ENCODE measurements at regions not wholly inside any gene's neighbourhood (a gene's known extent, or its start where the extent isn't known, plus 50 kb on each side); places are given as distances from the start of the nearest gene placed in this dataset.

DNA sequence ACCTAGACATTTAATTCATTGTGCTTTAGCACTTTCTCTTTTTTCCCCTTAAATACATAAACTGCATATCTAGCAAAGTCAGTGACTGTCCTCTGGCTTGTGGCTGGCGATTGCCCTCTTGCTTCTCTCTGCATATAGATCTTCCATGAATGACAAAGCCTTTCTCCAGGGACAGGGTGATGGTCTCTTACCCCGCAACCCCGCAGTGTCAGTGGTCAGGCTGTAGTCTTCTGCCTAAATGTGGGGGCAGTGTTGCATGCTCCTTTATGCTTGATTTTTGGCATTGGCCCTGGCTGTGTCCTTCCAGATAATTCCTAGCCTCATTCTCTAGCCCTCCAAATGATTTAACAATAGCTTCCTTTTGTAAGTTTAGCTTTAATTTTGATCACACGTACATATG is 407.8 kb downstream of the GABRB3 start:
- TF ChIP-seq ZNF121 (tag by site-specific recombination; IDR thresholded peaks at IDR 0.05) = no peak
- no peak for TF ChIP-seq PRDM1 (tag by site-specific recombination; IDR thresholded peaks at IDR 0.05)
- TF ChIP-seq SALL2 (tag by site-specific recombination; IDR thresholded peaks at IDR 0.05; ENCODE audit: borderline replicate concordance) = no peak
- TF ChIP-seq, protein P1, sequence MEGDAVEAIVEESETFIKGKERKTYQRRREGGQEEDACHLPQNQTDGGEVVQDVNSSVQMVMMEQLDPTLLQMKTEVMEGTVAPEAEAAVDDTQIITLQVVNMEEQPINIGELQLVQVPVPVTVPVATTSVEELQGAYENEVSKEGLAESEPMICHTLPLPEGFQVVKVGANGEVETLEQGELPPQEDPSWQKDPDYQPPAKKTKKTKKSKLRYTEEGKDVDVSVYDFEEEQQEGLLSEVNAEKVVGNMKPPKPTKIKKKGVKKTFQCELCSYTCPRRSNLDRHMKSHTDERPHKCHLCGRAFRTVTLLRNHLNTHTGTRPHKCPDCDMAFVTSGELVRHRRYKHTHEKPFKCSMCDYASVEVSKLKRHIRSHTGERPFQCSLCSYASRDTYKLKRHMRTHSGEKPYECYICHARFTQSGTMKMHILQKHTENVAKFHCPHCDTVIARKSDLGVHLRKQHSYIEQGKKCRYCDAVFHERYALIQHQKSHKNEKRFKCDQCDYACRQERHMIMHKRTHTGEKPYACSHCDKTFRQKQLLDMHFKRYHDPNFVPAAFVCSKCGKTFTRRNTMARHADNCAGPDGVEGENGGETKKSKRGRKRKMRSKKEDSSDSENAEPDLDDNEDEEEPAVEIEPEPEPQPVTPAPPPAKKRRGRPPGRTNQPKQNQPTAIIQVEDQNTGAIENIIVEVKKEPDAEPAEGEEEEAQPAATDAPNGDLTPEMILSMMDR (tag by site-specific recombination; IDR thresholded peaks at IDR 0.05) = no peak
- no peak for TF ChIP-seq ZNF184 (tag by site-specific recombination; IDR thresholded peaks at IDR 0.05)
- TF ChIP-seq MEIS1 (CRISPR knock-in tag; IDR thresholded peaks at IDR 0.05; ENCODE audit: borderline replicate concordance) = no peak
- TF ChIP-seq, protein P2, sequence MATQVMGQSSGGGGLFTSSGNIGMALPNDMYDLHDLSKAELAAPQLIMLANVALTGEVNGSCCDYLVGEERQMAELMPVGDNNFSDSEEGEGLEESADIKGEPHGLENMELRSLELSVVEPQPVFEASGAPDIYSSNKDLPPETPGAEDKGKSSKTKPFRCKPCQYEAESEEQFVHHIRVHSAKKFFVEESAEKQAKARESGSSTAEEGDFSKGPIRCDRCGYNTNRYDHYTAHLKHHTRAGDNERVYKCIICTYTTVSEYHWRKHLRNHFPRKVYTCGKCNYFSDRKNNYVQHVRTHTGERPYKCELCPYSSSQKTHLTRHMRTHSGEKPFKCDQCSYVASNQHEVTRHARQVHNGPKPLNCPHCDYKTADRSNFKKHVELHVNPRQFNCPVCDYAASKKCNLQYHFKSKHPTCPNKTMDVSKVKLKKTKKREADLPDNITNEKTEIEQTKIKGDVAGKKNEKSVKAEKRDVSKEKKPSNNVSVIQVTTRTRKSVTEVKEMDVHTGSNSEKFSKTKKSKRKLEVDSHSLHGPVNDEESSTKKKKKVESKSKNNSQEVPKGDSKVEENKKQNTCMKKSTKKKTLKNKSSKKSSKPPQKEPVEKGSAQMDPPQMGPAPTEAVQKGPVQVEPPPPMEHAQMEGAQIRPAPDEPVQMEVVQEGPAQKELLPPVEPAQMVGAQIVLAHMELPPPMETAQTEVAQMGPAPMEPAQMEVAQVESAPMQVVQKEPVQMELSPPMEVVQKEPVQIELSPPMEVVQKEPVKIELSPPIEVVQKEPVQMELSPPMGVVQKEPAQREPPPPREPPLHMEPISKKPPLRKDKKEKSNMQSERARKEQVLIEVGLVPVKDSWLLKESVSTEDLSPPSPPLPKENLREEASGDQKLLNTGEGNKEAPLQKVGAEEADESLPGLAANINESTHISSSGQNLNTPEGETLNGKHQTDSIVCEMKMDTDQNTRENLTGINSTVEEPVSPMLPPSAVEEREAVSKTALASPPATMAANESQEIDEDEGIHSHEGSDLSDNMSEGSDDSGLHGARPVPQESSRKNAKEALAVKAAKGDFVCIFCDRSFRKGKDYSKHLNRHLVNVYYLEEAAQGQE (tag by site-specific recombination; IDR thresholded peaks at IDR 0.05) = no peak
- no peak for TF ChIP-seq ZNF138 (tag by site-specific recombination; IDR thresholded peaks at IDR 0.05; ENCODE audit: borderline replicate concordance)
- TF ChIP-seq, protein P3, sequence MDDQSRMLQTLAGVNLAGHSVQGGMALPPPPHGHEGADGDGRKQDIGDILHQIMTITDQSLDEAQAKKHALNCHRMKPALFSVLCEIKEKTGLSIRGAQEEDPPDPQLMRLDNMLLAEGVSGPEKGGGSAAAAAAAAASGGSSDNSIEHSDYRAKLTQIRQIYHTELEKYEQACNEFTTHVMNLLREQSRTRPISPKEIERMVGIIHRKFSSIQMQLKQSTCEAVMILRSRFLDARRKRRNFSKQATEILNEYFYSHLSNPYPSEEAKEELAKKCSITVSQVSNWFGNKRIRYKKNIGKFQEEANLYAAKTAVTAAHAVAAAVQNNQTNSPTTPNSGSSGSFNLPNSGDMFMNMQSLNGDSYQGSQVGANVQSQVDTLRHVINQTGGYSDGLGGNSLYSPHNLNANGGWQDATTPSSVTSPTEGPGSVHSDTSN (CRISPR knock-in tag; IDR thresholded peaks at IDR 0.05) = no peak
- TF ChIP-seq, protein P4, sequence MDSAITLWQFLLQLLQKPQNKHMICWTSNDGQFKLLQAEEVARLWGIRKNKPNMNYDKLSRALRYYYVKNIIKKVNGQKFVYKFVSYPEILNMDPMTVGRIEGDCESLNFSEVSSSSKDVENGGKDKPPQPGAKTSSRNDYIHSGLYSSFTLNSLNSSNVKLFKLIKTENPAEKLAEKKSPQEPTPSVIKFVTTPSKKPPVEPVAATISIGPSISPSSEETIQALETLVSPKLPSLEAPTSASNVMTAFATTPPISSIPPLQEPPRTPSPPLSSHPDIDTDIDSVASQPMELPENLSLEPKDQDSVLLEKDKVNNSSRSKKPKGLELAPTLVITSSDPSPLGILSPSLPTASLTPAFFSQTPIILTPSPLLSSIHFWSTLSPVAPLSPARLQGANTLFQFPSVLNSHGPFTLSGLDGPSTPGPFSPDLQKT (IDR thresholded peaks at IDR 0.05; ENCODE audit: borderline replicate concordance, low read depth, low read length) = no peak

All from HEK293 (cell line).